ENCODE measurements at regions not wholly inside any gene's neighbourhood (a gene's known extent, or its start where the extent isn't known, plus 50 kb on each side); places are given as distances from the start of the nearest gene placed in this dataset.

DNA sequence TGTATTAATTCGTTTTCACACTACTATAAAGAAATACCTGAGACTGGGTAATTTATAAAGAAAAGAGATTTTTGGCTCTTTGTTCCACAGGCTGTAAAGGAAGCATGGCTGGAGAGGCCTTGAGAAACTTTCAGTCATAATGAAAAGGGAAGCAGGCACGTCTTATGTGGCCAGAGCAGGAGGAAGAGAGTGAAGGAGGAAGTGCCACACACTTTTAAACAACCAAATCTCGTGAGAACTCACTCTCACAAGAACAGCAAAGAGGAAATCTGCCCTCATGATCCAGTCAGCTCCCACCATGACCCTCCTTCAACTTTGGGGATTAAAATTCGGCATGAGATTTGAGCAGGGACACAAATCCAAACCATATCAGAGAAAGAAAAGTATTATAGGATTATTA, 1255.9 kb upstream of the MIR17HG start (continued):
- TF ChIP-seq HOXC10 (CRISPR knock-in tag; IDR thresholded peaks at IDR 0.05) (no peak), ZNF223 (tag by site-specific recombination; IDR thresholded peaks at IDR 0.05) (no peak), ZFP41 (tag by site-specific recombination; IDR thresholded peaks at IDR 0.05; ENCODE audit: borderline replicate concordance) (no peak)
- TF ChIP-seq, protein P1, sequence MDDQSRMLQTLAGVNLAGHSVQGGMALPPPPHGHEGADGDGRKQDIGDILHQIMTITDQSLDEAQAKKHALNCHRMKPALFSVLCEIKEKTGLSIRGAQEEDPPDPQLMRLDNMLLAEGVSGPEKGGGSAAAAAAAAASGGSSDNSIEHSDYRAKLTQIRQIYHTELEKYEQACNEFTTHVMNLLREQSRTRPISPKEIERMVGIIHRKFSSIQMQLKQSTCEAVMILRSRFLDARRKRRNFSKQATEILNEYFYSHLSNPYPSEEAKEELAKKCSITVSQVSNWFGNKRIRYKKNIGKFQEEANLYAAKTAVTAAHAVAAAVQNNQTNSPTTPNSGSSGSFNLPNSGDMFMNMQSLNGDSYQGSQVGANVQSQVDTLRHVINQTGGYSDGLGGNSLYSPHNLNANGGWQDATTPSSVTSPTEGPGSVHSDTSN (CRISPR knock-in tag; IDR thresholded peaks at IDR 0.05) = no peak

DNA sequence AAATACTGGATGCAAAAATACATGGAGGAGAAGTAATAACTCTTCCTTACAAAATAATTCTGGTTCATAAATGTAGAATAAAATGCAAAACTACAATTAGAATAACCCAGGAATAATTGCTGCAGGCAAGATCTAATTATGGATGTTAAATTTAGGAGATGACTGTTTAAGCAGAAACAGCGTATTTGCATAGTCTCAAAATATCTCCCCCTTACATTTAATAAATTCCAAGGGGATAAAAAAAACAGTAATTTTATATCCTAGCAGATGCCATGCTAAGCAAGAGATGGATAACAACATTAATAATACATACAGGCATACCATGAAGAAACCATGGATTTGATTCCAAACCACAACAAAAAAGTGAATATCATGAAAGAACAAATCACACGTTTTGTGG, 1253.1 kb upstream of the MIR17HG start:
- Histone ChIP-seq H3K27ac (ENCODE audit: extremely low read depth, low read depth, low read length) (no peak overlapping the region), H3K9me3 (ENCODE audit: control insufficient read depth, insufficient read depth, low read depth, low read length) (no peaks in the 10 kb centered on the region), H3K4me1 (ENCODE audit: control insufficient read depth, insufficient read depth, low read length) (no peaks in the 10 kb centered on the region), H3K4me3 (ENCODE audit: low read depth, low read length) (no peak overlapping the region), H3K36me3 (ENCODE audit: control insufficient read depth in 2 of 2, insufficient read depth in 1 of 2, low read length in 2 of 2) (no peaks in the 10 kb centered on the region)
- TF ChIP-seq, protein P2, sequence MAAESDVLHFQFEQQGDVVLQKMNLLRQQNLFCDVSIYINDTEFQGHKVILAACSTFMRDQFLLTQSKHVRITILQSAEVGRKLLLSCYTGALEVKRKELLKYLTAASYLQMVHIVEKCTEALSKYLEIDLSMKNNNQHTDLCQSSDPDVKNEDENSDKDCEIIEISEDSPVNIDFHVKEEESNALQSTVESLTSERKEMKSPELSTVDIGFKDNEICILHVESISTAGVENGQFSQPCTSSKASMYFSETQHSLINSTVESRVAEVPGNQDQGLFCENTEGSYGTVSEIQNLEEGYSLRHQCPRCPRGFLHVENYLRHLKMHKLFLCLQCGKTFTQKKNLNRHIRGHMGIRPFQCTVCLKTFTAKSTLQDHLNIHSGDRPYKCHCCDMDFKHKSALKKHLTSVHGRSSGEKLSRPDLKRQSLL (tag by site-specific recombination; IDR thresholded peaks at IDR 0.05) = no peak
- TF ChIP-seq, protein P3, sequence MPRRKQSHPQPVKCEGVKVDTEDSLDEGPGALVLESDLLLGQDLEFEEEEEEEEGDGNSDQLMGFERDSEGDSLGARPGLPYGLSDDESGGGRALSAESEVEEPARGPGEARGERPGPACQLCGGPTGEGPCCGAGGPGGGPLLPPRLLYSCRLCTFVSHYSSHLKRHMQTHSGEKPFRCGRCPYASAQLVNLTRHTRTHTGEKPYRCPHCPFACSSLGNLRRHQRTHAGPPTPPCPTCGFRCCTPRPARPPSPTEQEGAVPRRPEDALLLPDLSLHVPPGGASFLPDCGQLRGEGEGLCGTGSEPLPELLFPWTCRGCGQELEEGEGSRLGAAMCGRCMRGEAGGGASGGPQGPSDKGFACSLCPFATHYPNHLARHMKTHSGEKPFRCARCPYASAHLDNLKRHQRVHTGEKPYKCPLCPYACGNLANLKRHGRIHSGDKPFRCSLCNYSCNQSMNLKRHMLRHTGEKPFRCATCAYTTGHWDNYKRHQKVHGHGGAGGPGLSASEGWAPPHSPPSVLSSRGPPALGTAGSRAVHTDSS (tag by site-specific recombination; IDR thresholded peaks at IDR 0.05) = no peak
- no peak for TF ChIP-seq ZNF561 (tag by site-specific recombination; IDR thresholded peaks at IDR 0.05; ENCODE audit: borderline replicate concordance)
- no peak for TF ChIP-seq ZFP69B (tag by site-specific recombination; IDR thresholded peaks at IDR 0.05)
- no peak for TF ChIP-seq ZNF248 (tag by site-specific recombination; IDR thresholded peaks at IDR 0.05)
- no peak for TF ChIP-seq SCRT1 (tag by site-specific recombination; IDR thresholded peaks at IDR 0.05; ENCODE audit: borderline replicate concordance)
- no peak for TF ChIP-seq FEZF1 (tag by site-specific recombination; IDR thresholded peaks at IDR 0.05)
- TF ChIP-seq TCF7L2 (IDR thresholded peaks at IDR 0.05; ENCODE audit: borderline replicate concordance, low read depth, low read length) = no peak
- TF ChIP-seq ZNF596 (tag by site-specific recombination; IDR thresholded peaks at IDR 0.05) = no peak
- no peak for TF ChIP-seq ZNF624 (tag by site-specific recombination; IDR thresholded peaks at IDR 0.05)
- no peak for TF ChIP-seq ZNF843 (tag by site-specific recombination; IDR thresholded peaks at IDR 0.05)
- TF ChIP-seq, protein P4, sequence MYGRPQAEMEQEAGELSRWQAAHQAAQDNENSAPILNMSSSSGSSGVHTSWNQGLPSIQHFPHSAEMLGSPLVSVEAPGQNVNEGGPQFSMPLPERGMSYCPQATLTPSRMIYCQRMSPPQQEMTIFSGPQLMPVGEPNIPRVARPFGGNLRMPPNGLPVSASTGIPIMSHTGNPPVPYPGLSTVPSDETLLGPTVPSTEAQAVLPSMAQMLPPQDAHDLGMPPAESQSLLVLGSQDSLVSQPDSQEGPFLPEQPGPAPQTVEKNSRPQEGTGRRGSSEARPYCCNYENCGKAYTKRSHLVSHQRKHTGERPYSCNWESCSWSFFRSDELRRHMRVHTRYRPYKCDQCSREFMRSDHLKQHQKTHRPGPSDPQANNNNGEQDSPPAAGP (tag by site-specific recombination; IDR thresholded peaks at IDR 0.05) = no peak
- TF ChIP-seq ZBTB8A (tag by site-specific recombination; IDR thresholded peaks at IDR 0.05) = no peak
- no peak for TF ChIP-seq SP7 (tag by site-specific recombination; IDR thresholded peaks at IDR 0.05)
- TF ChIP-seq ZBTB49 (tag by site-specific recombination; IDR thresholded peaks at IDR 0.05; ENCODE audit: low read depth) = no peak
- TF ChIP-seq ZNF311 (tag by site-specific recombination; IDR thresholded peaks at IDR 0.05; ENCODE audit: borderline replicate concordance) = no peak
- no peak for TF ChIP-seq ZBTB21 (tag by site-specific recombination; IDR thresholded peaks at IDR 0.05)
- TF ChIP-seq YY1 (tag by site-specific recombination; IDR thresholded peaks at IDR 0.05) = no peak
- no peak for TF ChIP-seq ZNF548 (tag by site-specific recombination; IDR thresholded peaks at IDR 0.05)
- no peak for TF ChIP-seq ZNF416 (tag by site-specific recombination; IDR thresholded peaks at IDR 0.05)
- ChIA-PET POLR2A (no interaction called here), CTCF (no interaction called here)

Data from HEK293 (cell line).